OCI-LY3 (cell line): ENCODE measurements at regions not wholly inside any gene's neighbourhood (a gene's known extent, or its start where the extent isn't known, plus 50 kb on each side); places are given as distances from the start of the nearest gene placed in this dataset.

Experiments
- CTCF ChIP-seq: fragments of 200-600, 300-600 bp; sonication (generic); IDR thresholded peaks from 2 replicates; pipeline ENCODE4 v1.5.1; 2014; ENCODE audit warnings: antibody characterized with exemption, low read length, low read depth
- EZH2phosphoT487 ChIP-seq: fragments of 200-600 bp; shearing (Covaris generic); IDR thresholded peaks from 2 replicates; pipeline ENCODE4 v1.6.1; 2018; ENCODE audit warnings: antibody characterized with exemption, mixed run types, low read depth

GRCh38 chr1:195577748-195578147 lies 1030.5 kb downstream of the KCNT2 start:
- TF ChIP-seq CTCF (no peak), EZH2phosphoT487 (no peak)
